ENCODE measurements at regions not wholly inside any gene's neighbourhood (a gene's known extent, or its start where the extent isn't known, plus 50 kb on each side); places are given as distances from the start of the nearest gene placed in this dataset.

- Histone ChIP-seq H3K36me3 (no peaks in the 10 kb centered on the region), H3K4me3 (no peak overlapping the region), H3K27me3 (no peaks in the 10 kb centered on the region), H3K9me3 (no peaks in the 10 kb centered on the region), H3K27ac (no peak overlapping the region), H3K4me1 (no peaks in the 10 kb centered on the region)
- intact Hi-C loops (cut with DNase I; ENCODE audit: low total_unique reads) = no loop called here
- no peak for DNase-seq
- TF ChIP-seq CTCF (IDR thresholded peaks at IDR 0.05) = no peak
Observed at GRCh38 chr3:117264204-117264994, 554.8 kb downstream of the TUSC7 start.

- H3K9me3 ChIP-seq = no peaks in the 10 kb centered on the region
- H3K4me1 ChIP-seq = no peaks in the 10 kb centered on the region
- no peaks in the 10 kb centered on the region for H3K27me3 ChIP-seq
- intact Hi-C loops (cut with DNase I; ENCODE audit: low total_unique reads) = no loop called here
- H3K4me3 ChIP-seq = no peak overlapping the region
- no peak for DNase-seq
- no peak for TF ChIP-seq CTCF (IDR thresholded peaks at IDR 0.05)
- H3K36me3 ChIP-seq = no peaks in the 10 kb centered on the region
- no peak overlapping the region for H3K27ac ChIP-seq
Observed at GRCh38 chr3:117266806-117267205, 557.2 kb downstream of the TUSC7 start.

- no peaks in the 10 kb centered on the region for H3K4me1 ChIP-seq
- H3K27me3 ChIP-seq = no peaks in the 10 kb centered on the region
- TF ChIP-seq CTCF (IDR thresholded peaks at IDR 0.05) = no peak
- no peak overlapping the region for H3K4me3 ChIP-seq
- H3K9me3 ChIP-seq = no peaks in the 10 kb centered on the region
- no peaks in the 10 kb centered on the region for H3K36me3 ChIP-seq
- H3K27ac ChIP-seq = no peak overlapping the region
- DNase-seq = no peak
- intact Hi-C loops (cut with DNase I; ENCODE audit: low total_unique reads) = no loop called here
Observed at GRCh38 chr3:117268318-117268717, 558.7 kb downstream of the TUSC7 start.

GRCh38 chr3:117272274-117272673 is 562.7 kb downstream of the TUSC7 start:
- Histone ChIP-seq H3K4me3 (no peak overlapping the region), H3K27ac (no peak overlapping the region), H3K27me3 (no peaks in the 10 kb centered on the region), H3K4me1 (no peaks in the 10 kb centered on the region), H3K9me3 (no peaks in the 10 kb centered on the region), H3K36me3 (no peaks in the 10 kb centered on the region)
- intact Hi-C loops (cut with DNase I; ENCODE audit: low total_unique reads) = no loop called here
- no peak for DNase-seq
- TF ChIP-seq CTCF (IDR thresholded peaks at IDR 0.05) = no peak

GRCh38 chr3:117272876-117273523 is 563.4 kb downstream of the TUSC7 start:
- DNase-seq = no peak
- Histone ChIP-seq H3K27ac (no peak overlapping the region), H3K4me3 (no peak overlapping the region), H3K4me1 (no peaks in the 10 kb centered on the region), H3K9me3 (no peaks in the 10 kb centered on the region), H3K27me3 (no peaks in the 10 kb centered on the region), H3K36me3 (no peaks in the 10 kb centered on the region)
- no peak for TF ChIP-seq CTCF (IDR thresholded peaks at IDR 0.05)
- intact Hi-C loops (cut with DNase I; ENCODE audit: low total_unique reads) = no loop called here
